SK-N-SH (cell line): ENCODE measurements at regions not wholly inside any gene's neighbourhood (a gene's known extent, or its start where the extent isn't known, plus 50 kb on each side); places are given as distances from the start of the nearest gene placed in this dataset.

Source experiments
- ELF1 ChIP-seq: IDR thresholded peaks from 2 replicates; pipeline ENCODE4 v1.4.0; 2012
- JUND ChIP-seq: IDR thresholded peaks from 2 replicates; pipeline ENCODE4 v1.4.0; 2012
- MAX ChIP-seq: IDR thresholded peaks from 2 replicates; pipeline ENCODE4 v1.4.0; 2012; ENCODE audit warnings: low read depth
- MXI1 ChIP-seq: IDR thresholded peaks from 2 replicates; pipeline ENCODE4 v1.6.1; 2012; ENCODE audit warnings: mild to moderate bottlenecking, low read depth, low read length, improper control_type of control experiment
- REST ChIP-seq: IDR thresholded peaks from 2 replicates; pipeline ENCODE4 v1.6.1; 2012; ENCODE audit warnings: mild to moderate bottlenecking, low read depth, low read length, moderate library complexity
- RXRA ChIP-seq: IDR thresholded peaks from 2 replicates; pipeline ENCODE4 v1.4.0; 2012; ENCODE audit warnings: low read depth, mild to moderate bottlenecking, borderline replicate concordance
- TF ChIP-seq, protein P1 (sequence below): fragments of 200-600 bp; sonication (generic); IDR thresholded peaks from 2 replicates; pipeline ENCODE4 v1.6.1; 2017; ENCODE audit warnings: antibody characterized with exemption, mild to moderate bottlenecking, moderate library complexity

DNA sequence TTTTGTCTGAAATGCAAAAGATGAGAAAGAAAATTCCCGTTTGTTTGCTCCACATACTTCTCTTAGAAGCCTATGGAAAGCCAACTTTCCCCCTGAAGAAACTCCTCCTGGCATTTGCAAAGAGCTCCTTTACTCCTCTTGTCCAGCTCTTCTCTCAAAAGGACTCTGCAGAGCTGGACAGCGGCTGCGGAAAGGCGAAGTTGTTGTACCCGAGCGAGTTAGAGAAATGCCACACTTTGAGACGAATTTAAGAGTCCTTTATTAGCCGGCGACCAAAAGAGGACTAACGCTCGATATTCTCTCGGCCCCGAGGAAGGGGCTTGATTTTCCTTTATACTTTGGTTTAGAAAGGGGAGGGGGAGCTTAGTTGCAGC lies 157.8 kb downstream of the TRIM27 start:
- no peak for TF ChIP-seq MAX
- TF ChIP-seq RXRA: no peak
- TF ChIP-seq, protein P1, sequence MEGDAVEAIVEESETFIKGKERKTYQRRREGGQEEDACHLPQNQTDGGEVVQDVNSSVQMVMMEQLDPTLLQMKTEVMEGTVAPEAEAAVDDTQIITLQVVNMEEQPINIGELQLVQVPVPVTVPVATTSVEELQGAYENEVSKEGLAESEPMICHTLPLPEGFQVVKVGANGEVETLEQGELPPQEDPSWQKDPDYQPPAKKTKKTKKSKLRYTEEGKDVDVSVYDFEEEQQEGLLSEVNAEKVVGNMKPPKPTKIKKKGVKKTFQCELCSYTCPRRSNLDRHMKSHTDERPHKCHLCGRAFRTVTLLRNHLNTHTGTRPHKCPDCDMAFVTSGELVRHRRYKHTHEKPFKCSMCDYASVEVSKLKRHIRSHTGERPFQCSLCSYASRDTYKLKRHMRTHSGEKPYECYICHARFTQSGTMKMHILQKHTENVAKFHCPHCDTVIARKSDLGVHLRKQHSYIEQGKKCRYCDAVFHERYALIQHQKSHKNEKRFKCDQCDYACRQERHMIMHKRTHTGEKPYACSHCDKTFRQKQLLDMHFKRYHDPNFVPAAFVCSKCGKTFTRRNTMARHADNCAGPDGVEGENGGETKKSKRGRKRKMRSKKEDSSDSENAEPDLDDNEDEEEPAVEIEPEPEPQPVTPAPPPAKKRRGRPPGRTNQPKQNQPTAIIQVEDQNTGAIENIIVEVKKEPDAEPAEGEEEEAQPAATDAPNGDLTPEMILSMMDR: no peak
- no peak for TF ChIP-seq JUND
- no peak for TF ChIP-seq MXI1
- TF ChIP-seq REST: peak; percentile 82
- TF ChIP-seq ELF1: no peak
